A673 (cell line): ENCODE measurements at regions not wholly inside any gene's neighbourhood (a gene's known extent, or its start where the extent isn't known, plus 50 kb on each side); places are given as distances from the start of the nearest gene placed in this dataset.

Experiments used
- BruUV-seq: library from RNA; stranded (reverse); fragments of 400-500 nt; replicated peaks from 2 replicates; lab custom pipeline; 2021; lab: Mats Ljungman, UMichigan
- CTCF ChIA-PET: fragments of 300-600 bp; sonication (Branson Sonifier 250); formaldehyde crosslinking; loops from one replicate; lab custom pipeline; 2022; ENCODE audit warnings: antibody characterized with exemption; lab: Charles Lee
- POLR2A ChIA-PET: fragments of 300-600 bp; sonication (Branson Sonifier 250); formaldehyde crosslinking; loops from one replicate; lab custom pipeline; 2022; ENCODE audit warnings: antibody characterized with exemption; ENCODE audit not compliant: low non-redundant PET; lab: Charles Lee
- DNase-seq: peaks from one replicate; pipeline ENCODE4 v3.0.0-alpha.2; 2015; ENCODE audit warnings: low spot score
- H3K27ac ChIP-seq: fragments of 200-600 bp; sonication (generic); 2 replicates; pipeline ENCODE4 v1.5.1; 2016; ENCODE audit warnings: mixed run types, low read depth, mild to moderate bottlenecking, mixed read lengths, antibody characterized with exemption, low read length; ENCODE audit not compliant: poor library complexity, severe bottlenecking
- H3K27me3 ChIP-seq: fragments of 200-600 bp; sonication (generic); replicated peaks from 2 replicates; pipeline ENCODE4 v1.6.1; 2017; ENCODE audit warnings: mixed run types, low read depth, mild to moderate bottlenecking, mixed read lengths, antibody characterized with exemption, low read length; ENCODE audit not compliant: insufficient read depth, poor library complexity
- H3K36me3 ChIP-seq: fragments of 200-600 bp; sonication (generic); 2 replicates; pipeline ENCODE4 v1.6.1; 2016; ENCODE audit warnings: mixed run types, mild to moderate bottlenecking, mixed read lengths, antibody characterized with exemption, low read length; ENCODE audit not compliant: insufficient read depth, poor library complexity, severe bottlenecking
- H3K4me1 ChIP-seq: fragments of 200-600 bp; sonication (generic); 2 replicates; pipeline ENCODE4 v1.6.1; 2017; ENCODE audit warnings: mixed run types, mild to moderate bottlenecking, mixed read lengths, antibody characterized with exemption, low read length; ENCODE audit not compliant: insufficient read depth, poor library complexity, severe bottlenecking
- H3K4me3 ChIP-seq: fragments of 200-600 bp; sonication (generic); 2 replicates; pipeline ENCODE4 v1.5.1; 2016; ENCODE audit warnings: low read depth, mixed run types, mild to moderate bottlenecking, mixed read lengths, low read length; ENCODE audit not compliant: poor library complexity, severe bottlenecking
- H3K9me3 ChIP-seq: fragments of 200-600 bp; sonication (generic); 2 replicates; pipeline ENCODE4 v1.6.1; 2016; ENCODE audit warnings: mixed run types, low read depth, mild to moderate bottlenecking, mixed read lengths, antibody characterized with exemption, low read length; ENCODE audit not compliant: poor library complexity, severe bottlenecking
- EZH2 ChIP-seq: fragments of 200-600 bp; sonication (generic); IDR thresholded peaks from 2 replicates; pipeline ENCODE4 v1.6.1; 2017; ENCODE audit warnings: borderline replicate concordance, low read depth, mild to moderate bottlenecking, mixed read lengths, antibody characterized with exemption, low read length; ENCODE audit not compliant: poor library complexity, severe bottlenecking
- intact Hi-C: fragments of 100-400 bp; cut with micrococcal nuclease; formaldehyde crosslinking; loops from one replicate; pipeline ENCODE4 v1.10.0; 2022; ENCODE audit not compliant: unreplicated experiment
- TF ChIP-seq, protein P1 (sequence below): fragments of 300-800, 200-600 bp; sonication (generic); conservative IDR thresholded peaks from 2 replicates; pipeline ENCODE4 v1.5.1; 2017; ENCODE audit warnings: low read depth, mild to moderate bottlenecking, antibody characterized with exemption, low read length, moderate library complexity, mixed read lengths

DNA sequence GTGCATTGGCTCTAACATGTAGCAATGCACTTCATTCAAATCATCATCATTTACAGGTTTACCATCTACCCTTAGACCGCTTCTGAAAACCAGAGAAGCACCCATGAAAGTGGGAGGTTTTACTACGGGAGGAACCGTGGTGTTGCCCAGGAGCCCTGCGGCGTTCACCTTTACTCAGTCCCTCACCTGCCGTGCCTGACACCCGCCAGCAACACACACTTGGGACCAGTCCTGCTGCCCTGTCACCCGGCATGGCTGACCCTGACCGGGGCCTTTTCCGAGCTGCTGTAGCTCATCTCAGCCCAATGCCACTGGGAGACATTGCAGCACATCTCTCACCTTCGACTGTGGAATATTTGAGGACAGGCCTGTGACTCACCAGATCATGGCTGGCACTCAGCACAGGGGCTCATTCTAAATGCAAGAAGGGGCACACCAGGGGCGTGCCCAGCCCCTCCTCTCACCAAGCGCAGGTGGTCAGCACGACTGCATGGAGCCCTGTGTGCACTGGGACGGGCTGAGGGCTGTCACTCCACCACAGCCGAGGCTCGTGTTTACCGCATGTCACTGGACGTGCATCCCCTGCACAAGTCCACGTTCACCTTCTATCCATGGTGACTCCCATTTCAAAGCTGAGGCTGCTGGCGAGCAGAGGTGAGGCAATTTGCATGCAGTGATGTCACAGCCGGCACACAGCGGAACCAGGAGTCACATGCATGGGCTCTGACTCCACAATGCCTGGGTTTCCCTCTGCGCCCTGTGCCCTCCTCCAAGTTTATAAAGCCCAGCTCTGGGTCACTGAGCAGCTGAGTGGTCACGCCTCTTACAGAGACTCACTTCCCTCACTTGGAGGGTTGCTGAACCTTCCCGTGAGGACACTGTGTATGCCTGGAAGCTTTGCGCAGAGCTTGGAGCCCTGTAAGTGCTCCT, 76.7 kb upstream of the SNTG2 start:
- DNase-seq: no peak
- H3K27me3 ChIP-seq: no peaks in the 10 kb centered on the region
- ChIA-PET POLR2A (no interaction called here), CTCF (no interaction called here)
- no peak overlapping the region for H3K27ac ChIP-seq
- no peaks in the 10 kb centered on the region for H3K36me3 ChIP-seq
- no peaks in the 10 kb centered on the region for H3K4me1 ChIP-seq
- BruUV-seq: no TSS peak
- intact Hi-C loops: no loop called here
- TF ChIP-seq EZH2: no peak
- TF ChIP-seq, protein P1, sequence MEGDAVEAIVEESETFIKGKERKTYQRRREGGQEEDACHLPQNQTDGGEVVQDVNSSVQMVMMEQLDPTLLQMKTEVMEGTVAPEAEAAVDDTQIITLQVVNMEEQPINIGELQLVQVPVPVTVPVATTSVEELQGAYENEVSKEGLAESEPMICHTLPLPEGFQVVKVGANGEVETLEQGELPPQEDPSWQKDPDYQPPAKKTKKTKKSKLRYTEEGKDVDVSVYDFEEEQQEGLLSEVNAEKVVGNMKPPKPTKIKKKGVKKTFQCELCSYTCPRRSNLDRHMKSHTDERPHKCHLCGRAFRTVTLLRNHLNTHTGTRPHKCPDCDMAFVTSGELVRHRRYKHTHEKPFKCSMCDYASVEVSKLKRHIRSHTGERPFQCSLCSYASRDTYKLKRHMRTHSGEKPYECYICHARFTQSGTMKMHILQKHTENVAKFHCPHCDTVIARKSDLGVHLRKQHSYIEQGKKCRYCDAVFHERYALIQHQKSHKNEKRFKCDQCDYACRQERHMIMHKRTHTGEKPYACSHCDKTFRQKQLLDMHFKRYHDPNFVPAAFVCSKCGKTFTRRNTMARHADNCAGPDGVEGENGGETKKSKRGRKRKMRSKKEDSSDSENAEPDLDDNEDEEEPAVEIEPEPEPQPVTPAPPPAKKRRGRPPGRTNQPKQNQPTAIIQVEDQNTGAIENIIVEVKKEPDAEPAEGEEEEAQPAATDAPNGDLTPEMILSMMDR: no peak
- no peak overlapping the region for H3K4me3 ChIP-seq
- H3K9me3 ChIP-seq: no peaks in the 10 kb centered on the region

DNA sequence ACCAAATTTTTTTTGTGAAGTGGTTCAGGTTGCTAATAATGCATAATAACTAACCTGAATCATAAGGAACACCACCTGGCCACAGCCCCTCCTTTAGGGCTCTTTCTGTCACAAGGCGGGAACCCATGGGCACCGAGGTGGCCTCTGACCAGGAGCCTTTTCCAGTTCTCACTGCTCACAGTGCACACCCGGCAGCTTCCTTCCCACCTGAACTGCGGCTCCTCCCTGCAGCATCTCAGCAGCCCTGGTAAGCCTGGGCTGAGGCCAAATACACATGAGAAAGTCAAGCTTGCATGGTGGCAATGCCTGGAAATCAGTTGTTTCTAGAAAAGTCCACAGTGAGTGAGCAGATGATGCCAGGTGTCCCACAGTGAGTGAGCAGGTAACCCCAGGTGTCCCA, 77.6 kb upstream of the SNTG2 start:
- H3K27ac ChIP-seq: no peak overlapping the region
- H3K4me1 ChIP-seq: no peaks in the 10 kb centered on the region
- no peaks in the 10 kb centered on the region for H3K9me3 ChIP-seq
- intact Hi-C loops: no loop called here
- no peak overlapping the region for H3K4me3 ChIP-seq
- no TSS peak for BruUV-seq
- DNase-seq: no peak
- POLR2A ChIA-PET: no interaction called here
- CTCF ChIA-PET: no interaction called here
- H3K36me3 ChIP-seq: no peaks in the 10 kb centered on the region
- TF ChIP-seq EZH2: no peak
- TF ChIP-seq, protein P1: no peak
- no peaks in the 10 kb centered on the region for H3K27me3 ChIP-seq

DNA sequence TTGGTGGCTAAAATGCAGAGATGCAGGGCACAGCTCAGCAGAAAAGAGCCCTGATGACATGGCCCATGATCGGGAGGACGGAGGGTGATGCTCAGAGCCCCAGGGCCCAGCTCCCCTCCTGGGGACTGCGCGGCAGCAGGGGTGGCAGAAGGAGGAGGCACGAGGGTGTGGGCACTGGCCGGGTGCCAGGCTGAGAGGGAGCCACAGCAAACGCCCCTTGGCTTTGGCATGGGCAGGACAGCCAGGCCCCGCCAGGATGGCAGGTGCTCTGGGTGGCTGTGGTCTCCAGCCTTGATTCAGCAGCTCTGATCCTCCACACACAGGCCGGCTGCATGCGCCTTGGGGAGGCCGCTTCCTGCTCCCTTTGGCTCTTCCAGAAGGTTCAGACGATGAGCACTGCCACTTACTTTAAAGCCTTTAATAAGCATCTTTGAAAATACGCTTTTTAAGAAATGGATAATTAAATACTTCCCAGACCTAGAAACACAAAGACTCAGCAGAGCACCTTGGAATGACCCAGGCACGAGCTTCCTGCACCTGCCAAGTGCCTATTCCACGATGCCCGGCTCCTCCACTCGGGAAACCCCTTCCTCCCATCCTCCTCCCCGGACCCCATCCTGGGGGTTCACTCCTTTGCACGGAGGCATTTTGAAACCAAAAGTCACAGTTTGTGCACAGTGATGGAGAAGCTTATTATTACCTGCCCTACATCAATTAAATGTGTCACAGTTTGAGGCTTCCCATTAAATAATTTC, 78.5 kb upstream of the SNTG2 start:
- Histone ChIP-seq H3K27me3 (no peaks in the 10 kb centered on the region), H3K36me3 (no peaks in the 10 kb centered on the region), H3K4me1 (no peaks in the 10 kb centered on the region), H3K27ac (no peak overlapping the region), H3K4me3 (no peak overlapping the region), H3K9me3 (no peaks in the 10 kb centered on the region)
- intact Hi-C loops: no loop called here
- CTCF ChIA-PET: no interaction called here
- BruUV-seq: no TSS peak
- DNase-seq: no peak
- POLR2A ChIA-PET: no interaction called here
- TF ChIP-seq, protein P1: no peak
- TF ChIP-seq EZH2: no peak
